GM23338 (cell line): ENCODE measurements at regions not wholly inside any gene's neighbourhood (a gene's known extent, or its start where the extent isn't known, plus 50 kb on each side); places are given as distances from the start of the nearest gene placed in this dataset.

ENCODE experiments used
- ATAC-seq: fragments of 200-7000 bp; cut with Tn5 transposase; 3 replicates; pipeline ENCODE4 v1.9.1; 2020
- DNase-seq: peaks from one replicate; pipeline ENCODE4 v3.0.0-alpha.2; 2015; ENCODE audit warnings: low spot score
- H2AFZ ChIP-seq: fragments of 200-600 bp; sonication (generic); 2 replicates; pipeline ENCODE4 v1.8.0; 2016; ENCODE audit warnings: antibody characterized with exemption, mild to moderate bottlenecking, moderate library complexity
- H3F3A ChIP-seq: fragments of 200-600 bp; sonication (generic); replicated peaks from 2 replicates; pipeline ENCODE4 v1.8.0; 2017; ENCODE audit warnings: antibody characterized with exemption, mixed run types, low read depth
- H3K27ac ChIP-seq: fragments of 200-600 bp; sonication (generic); 2 replicates; pipeline ENCODE4 v1.6.1; 2016; ENCODE audit warnings: low read depth
- H3K27me3 ChIP-seq: fragments of 200-600 bp; sonication (generic); 2 replicates; pipeline ENCODE4 v1.8.0; 2016; ENCODE audit warnings: mild to moderate bottlenecking, mixed run types, moderate library complexity; ENCODE audit not compliant: insufficient read depth
- H3K36me3 ChIP-seq: fragments of 200-600 bp; sonication (generic); 2 replicates; pipeline ENCODE4 v1.8.0; 2016; ENCODE audit warnings: mild to moderate bottlenecking; ENCODE audit not compliant: insufficient read depth
- H3K4me1 ChIP-seq: fragments of 200-600 bp; sonication (generic); 2 replicates; pipeline ENCODE4 v1.8.0; 2016; ENCODE audit warnings: mild to moderate bottlenecking, moderate library complexity; ENCODE audit not compliant: insufficient read depth
- H3K4me2 ChIP-seq: fragments of 200-600 bp; sonication (generic); 2 replicates; pipeline ENCODE4 v1.7.1; 2017; ENCODE audit warnings: mixed run types
- H3K4me3 ChIP-seq: fragments of 200-600 bp; sonication (generic); 2 replicates; pipeline ENCODE4 v1.6.1; 2016; ENCODE audit warnings: mixed run types
- H3K79me2 ChIP-seq: fragments of 200-600 bp; sonication (generic); replicated peaks from 2 replicates; pipeline ENCODE4 v1.8.0; 2017; ENCODE audit warnings: mild to moderate bottlenecking; ENCODE audit not compliant: insufficient read depth
- H3K9me2 ChIP-seq: fragments of 200-600 bp; sonication (generic); 2 replicates; pipeline ENCODE4 v1.8.0; 2017; ENCODE audit not compliant: insufficient read depth
- H4K20me1 ChIP-seq: fragments of 200-600 bp; sonication (generic); replicated peaks from 2 replicates; pipeline ENCODE4 v1.8.0; 2017; ENCODE audit warnings: mild to moderate bottlenecking; ENCODE audit not compliant: insufficient read depth
- H3K27ac Mint-ChIP-seq: 2 replicates; pipeline ENCODE4 v1.8.0; 2020; ENCODE audit warnings: inconsistent platforms, mild to moderate bottlenecking, moderate library complexity, mixed read lengths
- H3K27me3 Mint-ChIP-seq: 3 replicates; pipeline ENCODE4 v1.8.0; 2022; ENCODE audit warnings: low read depth, mild to moderate bottlenecking, moderate library complexity, mixed read lengths, inconsistent platforms; ENCODE audit not compliant: insufficient read depth, poor library complexity
- H3K36me3 Mint-ChIP-seq: 3 replicates; pipeline ENCODE4 v1.8.0; 2021; ENCODE audit warnings: low read depth, mild to moderate bottlenecking, inconsistent platforms, moderate library complexity, mixed read lengths
- H3K4me1 Mint-ChIP-seq: 3 replicates; pipeline ENCODE4 v1.8.0; 2020; ENCODE audit warnings: mild to moderate bottlenecking, inconsistent platforms, mixed read lengths
- H3K4me3 Mint-ChIP-seq: 3 replicates; pipeline ENCODE4 v1.8.0; 2021; ENCODE audit warnings: moderate library complexity, mild to moderate bottlenecking, inconsistent platforms, mixed read lengths
- H3K9me3 Mint-ChIP-seq: 3 replicates; pipeline ENCODE4 v1.8.0; 2020; ENCODE audit warnings: moderate library complexity, mild to moderate bottlenecking, inconsistent platforms, mixed read lengths
- NANOG ChIP-seq: IDR thresholded peaks from 2 replicates; pipeline ENCODE4 v1.6.1; 2016; ENCODE audit warnings: antibody characterized with exemption, borderline replicate concordance
- POLR2AphosphoS5 ChIP-seq: IDR thresholded peaks from 2 replicates; pipeline ENCODE4 v1.6.1; 2016; ENCODE audit warnings: antibody characterized with exemption, low read depth
- STAT1 ChIP-seq: IDR thresholded peaks from one replicate; pipeline ENCODE4 v1.6.1; 2016; ENCODE audit warnings: antibody characterized with exemption; ENCODE audit not compliant: unreplicated experiment
- ZNF114 ChIP-seq: fragments of 250-450 bp; sonication (Bioruptor Pico); IDR thresholded peaks from 2 replicates; pipeline ENCODE4 v1.5.0; 2020; ENCODE audit warnings: mild to moderate bottlenecking, moderate library complexity
- ZNF331 ChIP-seq: fragments of 250-450 bp; sonication (Bioruptor Pico); IDR thresholded peaks from 2 replicates; pipeline ENCODE4 v1.5.0; 2020; ENCODE audit warnings: low read depth, mild to moderate bottlenecking, moderate library complexity
- ZNF462 ChIP-seq: fragments of 250-450 bp; sonication (Bioruptor Pico); IDR thresholded peaks from 2 replicates; pipeline ENCODE4 v1.5.0; 2020; ENCODE audit warnings: mild to moderate bottlenecking, moderate library complexity
- TF ChIP-seq, protein P1 (sequence below): IDR thresholded peaks from 2 replicates; pipeline ENCODE4 v1.6.1; 2016; ENCODE audit warnings: antibody characterized with exemption

GRCh38 chr14:62451221-62451620 is 594.0 kb downstream of the KCNH5 start (continued):
- TF ChIP-seq ZNF331: no peak
- TF ChIP-seq ZNF114: no peak
- no peak for TF ChIP-seq ZNF462 (CRISPR knock-in tag)
- TF ChIP-seq STAT1: no peak
- TF ChIP-seq NANOG: no peak
- TF ChIP-seq POLR2AphosphoS5: no peak

- no peak overlapping the region for H2AFZ ChIP-seq
- H3K9me2 ChIP-seq: 0 out of 2 replicates have a peak, but pooled peaks cover 5% of the 10 kb centered on the region
- H3K9me3 Mint-ChIP-seq: peaks cover 4% of the 10 kb centered on the region; the same call in 1 of the 3 replicates
- TF ChIP-seq, protein P1, sequence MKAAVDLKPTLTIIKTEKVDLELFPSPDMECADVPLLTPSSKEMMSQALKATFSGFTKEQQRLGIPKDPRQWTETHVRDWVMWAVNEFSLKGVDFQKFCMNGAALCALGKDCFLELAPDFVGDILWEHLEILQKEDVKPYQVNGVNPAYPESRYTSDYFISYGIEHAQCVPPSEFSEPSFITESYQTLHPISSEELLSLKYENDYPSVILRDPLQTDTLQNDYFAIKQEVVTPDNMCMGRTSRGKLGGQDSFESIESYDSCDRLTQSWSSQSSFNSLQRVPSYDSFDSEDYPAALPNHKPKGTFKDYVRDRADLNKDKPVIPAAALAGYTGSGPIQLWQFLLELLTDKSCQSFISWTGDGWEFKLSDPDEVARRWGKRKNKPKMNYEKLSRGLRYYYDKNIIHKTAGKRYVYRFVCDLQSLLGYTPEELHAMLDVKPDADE: no peak
- TF ChIP-seq ZNF462 (CRISPR knock-in tag) (no peak), ZNF331 (no peak)
These were observed 592.0 kb downstream of the KCNH5 start for GRCh38 chr14:62453226-62453625.

More at GRCh38 chr14:62453226-62453625, 592.0 kb downstream of the KCNH5 start:
- Mint-ChIP-seq H3K27me3 (no peaks in the 10 kb centered on the region), H3K4me1 (peaks cover 7% of the 10 kb centered on the region; the same call in 2 of the 3 replicates), H3K27ac (no peak overlapping the region), H3K4me3 (no peak overlapping the region), H3K36me3 (peaks cover 4% of the 10 kb centered on the region; the same call in 1 of the 3 replicates)
- no peaks in the 10 kb centered on the region for H3K27me3 ChIP-seq
- H3K36me3 ChIP-seq: no peaks in the 10 kb centered on the region
- no peak overlapping the region for H3K4me3 ChIP-seq
- H3K79me2 ChIP-seq: no peaks in the 10 kb centered on the region
- ATAC-seq (no peak), DNase-seq (no peak)
- no peaks in the 10 kb centered on the region for H3F3A ChIP-seq
- no peak overlapping the region for H3K27ac ChIP-seq
- no peaks in the 10 kb centered on the region for H4K20me1 ChIP-seq
- no peak overlapping the region for H3K4me2 ChIP-seq
- H3K4me1 ChIP-seq: peaks cover 9% of the 10 kb centered on the region
